HepG2 (cell line): ENCODE measurements at regions not wholly inside any gene's neighbourhood (a gene's known extent, or its start where the extent isn't known, plus 50 kb on each side); places are given as distances from the start of the nearest gene placed in this dataset.
A peak's percentile ranks its signal among the peaks of the same experiment; 100 is the strongest.

Source experiments
- ATAC-seq: fragments of 200-7000 bp; cut with Tn5 transposase; 3 replicates; pipeline ENCODE4 v1.9.1; 2020; ENCODE audit warnings: mild to moderate bottlenecking, moderate library complexity
- BruUV-seq: library from RNA; stranded (reverse); fragments of 400-500 nt; replicated peaks from 2 replicates; lab custom pipeline; 2021; lab: Mats Ljungman, UMichigan
- CTCF ChIA-PET: fragments of 300-600 bp; formaldehyde crosslinking; extraction: SDS; loops from one replicate; lab custom pipeline; 2021; ENCODE audit warnings: low total read pairs, inconsistent platforms, low intra/inter-chr PET ratio; lab: Yijun Ruan, JAX
- POLR2A ChIA-PET: fragments of 350-600 bp; sonication (Branson Sonifier 250); formaldehyde crosslinking; loops from one replicate; lab custom pipeline; 2020; ENCODE audit warnings: antibody characterized with exemption, inconsistent platforms; lab: Yijun Ruan, JAX
- DNase-seq: peaks from one replicate; pipeline ENCODE4 v3.0.0-alpha.2; 2015; ENCODE audit warnings: low spot score
- FAIRE-seq: peaks from 3 replicates; lab custom pipeline; 2011; peaks lifted over from hg19 to GRCh38; lab: Jason Lieb, UNC
- H2AFZ ChIP-seq: one replicate; pipeline ENCODE4 v1.6.1; 2011; ENCODE audit warnings: low read length, inconsistent platforms
- H3K27ac ChIP-seq: fragments of 300-600 bp; 3 replicates; pipeline ENCODE4 v1.8.0; 2011; ENCODE audit warnings: mixed run types, mild to moderate bottlenecking, mixed read lengths, low read length, inconsistent platforms; ENCODE audit not compliant: insufficient read depth; ENCODE audit errors: extremely low read length
- H3K27me3 ChIP-seq, 2 experiments: fragments of 200-600 bp in 1 of 2; 2 replicates in 1 of 2; 3 replicates in 1 of 2; pipeline versions ENCODE4 v1.6.0 to v1.8.0; 2011; ENCODE audit warnings: low read length in 2 of 2, mild to moderate bottlenecking in 2 of 2, moderate library complexity in 2 of 2, inconsistent platforms in 1 of 2; ENCODE audit not compliant: insufficient read depth in 2 of 2, control insufficient read depth in 1 of 2
- H3K36me3 ChIP-seq, 2 experiments: fragments of 200-600 bp in 1 of 2; replicated peaks in 1 of 2; 2 replicates in 1 of 2; 3 replicates in 1 of 2; pipeline versions ENCODE4 v1.5.1 to v1.8.0; 2011; ENCODE audit warnings: low read length in 2 of 2, inconsistent platforms in 1 of 2; ENCODE audit not compliant: insufficient read depth in 2 of 2, control insufficient read depth in 1 of 2
- H3K4me1 ChIP-seq: 2 replicates; pipeline ENCODE4 v1.5.1; 2012; ENCODE audit warnings: low read length, inconsistent platforms; ENCODE audit not compliant: insufficient read depth
- H3K4me2 ChIP-seq: 2 replicates; pipeline ENCODE4 v1.6.0; 2011; ENCODE audit warnings: low read depth, low read length, inconsistent platforms
- H3K4me3 ChIP-seq, 3 experiments: fragments of 200-600 bp in 1 of 3; sonication (generic), shearing (Covaris generic) in 1 of 3; replicated peaks in 1 of 3; 2 replicates each; pipeline ENCODE4 v1.5.1; 2011 to 2016; ENCODE audit warnings: low read length in 3 of 3, inconsistent platforms in 2 of 3, low read depth in 2 of 3, mild to moderate bottlenecking in 2 of 3, control low read depth in 1 of 3, mixed read lengths in 1 of 3; ENCODE audit not compliant: insufficient read depth in 1 of 3
- H3K79me2 ChIP-seq: one replicate; pipeline ENCODE4 v1.6.1; 2011; ENCODE audit warnings: low read length, inconsistent platforms; ENCODE audit not compliant: insufficient read depth
- H3K9ac ChIP-seq: 2 replicates; pipeline ENCODE4 v1.6.0; 2011; ENCODE audit warnings: mild to moderate bottlenecking, low read depth, low read length, inconsistent platforms; ENCODE audit not compliant: insufficient read depth
- H3K9me3 ChIP-seq: 2 replicates; pipeline ENCODE4 v1.5.1; 2012; ENCODE audit warnings: mild to moderate bottlenecking, low read length
- H4K20me1 ChIP-seq: 2 replicates; pipeline ENCODE4 v1.6.0; 2011; ENCODE audit warnings: inconsistent platforms, mild to moderate bottlenecking, low read length, moderate library complexity; ENCODE audit not compliant: insufficient read depth
- CEBPB ChIP-seq: IDR thresholded peaks from 2 replicates; pipeline ENCODE4 v1.6.1; 2011; ENCODE audit warnings: low read depth, low read length, improper control_type of control experiment, borderline replicate concordance
- PAXIP1 ChIP-seq: sonication (generic); formaldehyde crosslinking; conservative IDR thresholded peaks from 2 replicates; pipeline ENCODE4 v1.4.0; 2020; ENCODE audit warnings: mild to moderate bottlenecking, missing genetic modification reagents, moderate library complexity
- RXRA ChIP-seq: sonication (generic); formaldehyde crosslinking; IDR thresholded peaks from 2 replicates; pipeline ENCODE4 v1.5.1; 2020; ENCODE audit warnings: missing genetic modification reagents
- ZNF362 ChIP-seq: sonication (generic); formaldehyde crosslinking; IDR thresholded peaks from 2 replicates; pipeline ENCODE4 v1.4.0; 2020; ENCODE audit warnings: missing genetic modification reagents, mild to moderate bottlenecking, borderline replicate concordance
- ZNF619 ChIP-seq: sonication (generic); formaldehyde crosslinking; IDR thresholded peaks from 2 replicates; pipeline ENCODE4 v1.4.0; 2020; ENCODE audit warnings: mild to moderate bottlenecking, missing genetic modification reagents
- WGBS: methylation state at CpG from one replicate; pipeline ENCODE4 v1.1.6; 2017; ENCODE audit warnings: low lambda C conversion rate; 5-methylcytosine and 5-hydroxymethylcytosine counted together
- in situ Hi-C: cut with HindIII; loops from 2 replicates; pipeline ENCODE4 v1.10.0; 2017; ENCODE audit warnings: low pct_unique_long_range_greater_than_20kb; ENCODE audit not compliant: extremely low pct_ligation_motif_present
- intact Hi-C: fragments of 100-400 bp; cut with micrococcal nuclease; formaldehyde crosslinking; loops from one replicate; pipeline ENCODE4 v1.10.0; 2022; ENCODE audit not compliant: unreplicated experiment

GRCh38 chrX:111020283-111020682 is 75.7 kb upstream of the PAK3 start:
- WGBS: no CpG with 5 or more reads among the region's 1 CpG
- Histone ChIP-seq H3K27me3 (no peaks in the 10 kb centered on the region), H3K9ac (no peak overlapping the region), H3K79me2 (no peaks in the 10 kb centered on the region), H3K27ac (no peak overlapping the region), H3K36me3 (no peaks in the 10 kb centered on the region), H2AFZ (no peak overlapping the region), H3K4me2 (no peak overlapping the region), H3K9me3 (no peaks in the 10 kb centered on the region), H3K4me1 (no peaks in the 10 kb centered on the region), H4K20me1 (no peaks in the 10 kb centered on the region), H3K4me3 (no peak overlapping the region)
- TF ChIP-seq RXRA (no peak), CEBPB (peak; percentile 49; the same call in 1 of the 2 replicates)
- in situ Hi-C loops: no loop called here
- DNase-seq (no peak), FAIRE-seq (no peak), ATAC-seq (no peak)
- no TSS peak for BruUV-seq
- intact Hi-C loops: no loop called here
- POLR2A ChIA-PET: no interaction called here
- CTCF ChIA-PET: no interaction called here

- CTCF ChIA-PET: no interaction called here
- no peaks in the 10 kb centered on the region for H3K9me3 ChIP-seq
- DNase-seq (peak; percentile 24), FAIRE-seq (peak; percentile 46), ATAC-seq (peak; percentile 54)
- no peak overlapping the region; a peak in 2 of 6 replicates for H3K4me3 ChIP-seq
- H3K9ac ChIP-seq: no peak overlapping the region
- peak overlapping the region; percentile 47 for H3K4me2 ChIP-seq
- H3K4me1 ChIP-seq: peaks cover 17% of the 10 kb centered on the region
- no peaks in the 10 kb centered on the region for H4K20me1 ChIP-seq
- no peak overlapping the region for H2AFZ ChIP-seq
- H3K27me3 ChIP-seq: no peaks in the 10 kb centered on the region
- intact Hi-C loops (no loop called here), in situ Hi-C loops (no loop called here)
- POLR2A ChIA-PET: no interaction called here
- H3K27ac ChIP-seq: no peak overlapping the region
- no TSS peak for BruUV-seq
- no peaks in the 10 kb centered on the region for H3K79me2 ChIP-seq
- H3K36me3 ChIP-seq: no peaks in the 10 kb centered on the region
- WGBS: 0% methylated on average over 3 of the region's 3 CpGs
- TF ChIP-seq ZNF362 (CRISPR knock-in tag) (0 out of 2 replicates have a peak, but pooled peaks have one; percentile 28), PAXIP1 (peak; percentile 26; the same call in 1 of the 2 replicates), ZNF619 (CRISPR knock-in tag) (no peak)
Measured at GRCh38 chrX:111013778-111014455, 82.1 kb upstream of the PAK3 start.
